ENCODE measurements at regions not wholly inside any gene's neighbourhood (a gene's known extent, or its start where the extent isn't known, plus 50 kb on each side); places are given as distances from the start of the nearest gene placed in this dataset.

GRCh38 chr18:45430041-45430440, 185.2 kb upstream of the SLC14A2 start:
- DNase-seq (ENCODE audit: low read depth, low spot score) = no peak
- TF ChIP-seq, protein P1, sequence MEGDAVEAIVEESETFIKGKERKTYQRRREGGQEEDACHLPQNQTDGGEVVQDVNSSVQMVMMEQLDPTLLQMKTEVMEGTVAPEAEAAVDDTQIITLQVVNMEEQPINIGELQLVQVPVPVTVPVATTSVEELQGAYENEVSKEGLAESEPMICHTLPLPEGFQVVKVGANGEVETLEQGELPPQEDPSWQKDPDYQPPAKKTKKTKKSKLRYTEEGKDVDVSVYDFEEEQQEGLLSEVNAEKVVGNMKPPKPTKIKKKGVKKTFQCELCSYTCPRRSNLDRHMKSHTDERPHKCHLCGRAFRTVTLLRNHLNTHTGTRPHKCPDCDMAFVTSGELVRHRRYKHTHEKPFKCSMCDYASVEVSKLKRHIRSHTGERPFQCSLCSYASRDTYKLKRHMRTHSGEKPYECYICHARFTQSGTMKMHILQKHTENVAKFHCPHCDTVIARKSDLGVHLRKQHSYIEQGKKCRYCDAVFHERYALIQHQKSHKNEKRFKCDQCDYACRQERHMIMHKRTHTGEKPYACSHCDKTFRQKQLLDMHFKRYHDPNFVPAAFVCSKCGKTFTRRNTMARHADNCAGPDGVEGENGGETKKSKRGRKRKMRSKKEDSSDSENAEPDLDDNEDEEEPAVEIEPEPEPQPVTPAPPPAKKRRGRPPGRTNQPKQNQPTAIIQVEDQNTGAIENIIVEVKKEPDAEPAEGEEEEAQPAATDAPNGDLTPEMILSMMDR (IDR thresholded peaks at IDR 0.05; ENCODE audit: insufficient read depth, low read length, missing control alignments) = no peak
- ChIA-PET CTCF (no interaction called here), POLR2A (no interaction called here)
- no peak overlapping the region for H3K4me3 ChIP-seq (ENCODE audit: low read depth, low read length)

DNA sequence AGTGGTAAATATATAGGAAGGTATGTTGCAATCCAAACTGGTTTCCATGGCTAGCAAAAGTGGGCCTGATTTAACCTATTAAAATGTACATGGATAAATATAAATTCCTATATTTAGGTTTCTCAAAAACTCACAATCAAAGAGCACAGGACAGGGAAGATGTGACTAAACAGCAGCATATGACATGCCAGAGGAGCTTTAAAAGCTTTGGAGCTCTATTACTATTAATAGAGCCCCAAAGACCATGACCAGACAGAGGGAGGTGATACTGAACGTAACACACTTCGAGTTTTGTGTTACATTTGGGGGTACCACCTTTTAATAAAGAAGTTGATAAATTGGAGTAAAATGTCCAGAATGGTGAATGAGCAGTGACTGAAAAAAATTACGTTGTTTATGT, 179.5 kb upstream of the SLC14A2 start:
- ChIA-PET CTCF (no interaction called here), POLR2A (no interaction called here)
- TF ChIP-seq, protein P1 (IDR thresholded peaks at IDR 0.05; ENCODE audit: insufficient read depth, low read length, missing control alignments) = no peak
- H3K4me3 ChIP-seq (ENCODE audit: low read depth, low read length) = no peak overlapping the region
- no peak for DNase-seq (ENCODE audit: low read depth, low spot score)

GRCh38 chr18:45437366-45437765, 177.9 kb upstream of the SLC14A2 start:
- no peak overlapping the region for H3K4me3 ChIP-seq (ENCODE audit: low read depth, low read length)
- TF ChIP-seq, protein P1 (IDR thresholded peaks at IDR 0.05; ENCODE audit: insufficient read depth, low read length, missing control alignments) = no peak
- ChIA-PET CTCF (no interaction called here), POLR2A (no interaction called here)
- DNase-seq (ENCODE audit: low read depth, low spot score) = no peak

DNA sequence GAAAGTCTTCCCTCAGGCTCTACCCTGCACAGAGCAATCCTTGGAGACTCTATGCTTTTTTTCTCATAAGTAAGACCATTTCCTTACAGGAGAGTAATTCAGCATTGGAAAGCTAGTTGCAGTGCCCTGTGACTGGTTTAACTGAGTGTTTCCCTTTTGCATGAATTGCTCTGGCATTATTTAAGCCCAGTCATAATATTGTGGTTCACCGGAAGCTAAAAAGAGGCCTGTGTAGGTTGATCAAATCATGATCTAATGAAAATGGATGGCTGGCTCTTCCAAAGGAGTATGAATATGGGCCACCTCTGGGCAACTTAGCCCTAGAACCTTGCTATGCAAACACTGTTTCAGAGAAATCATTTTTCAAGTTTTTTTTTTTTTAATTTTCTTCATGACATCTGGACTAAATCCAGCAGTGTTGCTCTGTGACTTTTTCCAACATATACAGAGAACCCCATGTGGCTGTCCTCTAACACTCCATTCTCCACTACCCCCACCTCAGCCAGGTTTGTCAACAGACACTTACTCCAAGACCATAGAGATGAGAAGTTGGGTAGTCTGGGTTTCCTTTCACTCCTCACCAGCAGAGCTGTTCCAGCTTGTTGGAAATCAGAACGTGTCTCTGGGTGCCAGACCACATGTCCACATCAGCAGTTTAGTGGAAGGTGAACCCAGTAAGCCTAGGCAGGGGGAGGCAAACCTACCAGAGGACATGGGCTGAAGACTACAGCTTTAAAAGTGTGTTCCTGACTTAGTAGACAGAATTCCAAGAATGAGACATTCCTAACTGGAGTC, 175.2 kb upstream of the SLC14A2 start:
- DNase-seq (ENCODE audit: low read depth, low spot score) = no peak
- no peak overlapping the region for H3K4me3 ChIP-seq (ENCODE audit: low read depth, low read length)
- POLR2A ChIA-PET = no interaction called here
- CTCF ChIA-PET = interaction anchor here (0.6 to 1.4 kb wide), 3 partner anchors 184 to 1342 kb away, joined by 3 read pairs; no protein-coding TSS in a partner anchor
- TF ChIP-seq, protein P1 (IDR thresholded peaks at IDR 0.05; ENCODE audit: insufficient read depth, low read length, missing control alignments) = no peak

GRCh38 chr18:45441110-45441847, 174.0 kb upstream of the SLC14A2 start:
- POLR2A ChIA-PET = no interaction called here
- DNase-seq (ENCODE audit: low read depth, low spot score) = no peak
- TF ChIP-seq, protein P1 (IDR thresholded peaks at IDR 0.05; ENCODE audit: insufficient read depth, low read length, missing control alignments) = peak; percentile 14
- no peak overlapping the region for H3K4me3 ChIP-seq (ENCODE audit: low read depth, low read length)
- CTCF ChIA-PET = interaction anchor here (0.8 to 1.4 kb wide), 4 partner anchors 228 to 1817 kb away, joined by 3 to 4 read pairs (median 3); no protein-coding TSS in a partner anchor

DNA sequence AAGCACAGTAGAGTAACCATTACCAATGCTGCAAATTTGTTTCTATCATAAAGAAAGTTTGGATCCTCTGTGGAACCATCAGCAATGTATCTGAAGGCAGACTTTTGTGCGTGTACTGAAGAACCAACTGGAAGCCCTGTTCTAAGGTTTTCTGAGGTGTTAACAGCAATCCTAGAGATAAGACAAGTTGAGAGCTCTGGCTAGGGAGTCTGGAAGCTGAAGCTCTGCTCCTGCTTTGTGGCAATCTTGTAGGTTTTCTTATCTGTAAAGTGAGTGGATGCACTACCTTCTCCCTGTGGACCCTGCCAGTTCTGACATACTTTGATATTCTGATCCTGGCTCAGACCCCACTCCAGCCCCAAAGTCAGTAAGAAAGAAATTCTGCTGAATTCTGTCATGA, 171.2 kb upstream of the SLC14A2 start:
- TF ChIP-seq, protein P1 (IDR thresholded peaks at IDR 0.05; ENCODE audit: insufficient read depth, low read length, missing control alignments) = no peak
- H3K4me3 ChIP-seq (ENCODE audit: low read depth, low read length) = no peak overlapping the region
- DNase-seq (ENCODE audit: low read depth, low spot score) = no peak
- ChIA-PET POLR2A (no interaction called here), CTCF (interaction anchor here (0.5 kb wide), 1 partner anchor 81 kb away, joined by 3 read pairs; no protein-coding TSS in a partner anchor)

All from AG04449 (cell line).